ENCODE measurements at regions not wholly inside any gene's neighbourhood (a gene's known extent, or its start where the extent isn't known, plus 50 kb on each side); places are given as distances from the start of the nearest gene placed in this dataset.
"Not testable (repeated sequence)": the region's sequence is repeated elsewhere in the genome, so short reads cannot be mapped to it uniquely, and the experiment has no call there.

DNA sequence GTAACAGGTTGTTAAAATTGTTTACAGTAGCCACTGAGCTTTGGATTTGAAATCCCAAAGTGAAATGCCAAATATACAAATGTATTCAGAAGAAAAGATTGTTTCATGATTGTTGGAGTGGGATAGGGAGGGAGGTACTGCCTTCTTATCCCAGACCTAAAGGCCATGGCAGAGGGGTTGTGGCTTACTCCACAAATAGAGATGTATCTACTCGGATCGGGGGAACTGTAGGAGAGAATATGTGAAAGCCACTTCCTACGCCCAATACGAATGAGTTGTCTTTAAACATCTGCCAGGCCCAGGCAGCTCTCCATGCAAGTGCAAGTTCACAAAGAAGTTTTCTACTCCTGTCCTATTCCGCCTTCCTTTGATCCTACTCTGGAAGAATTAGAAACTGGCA, 150.2 kb upstream of the PRSS12 start:
- H3K36me3 Mint-ChIP-seq (ENCODE audit: low read depth, unreplicated experiment); H3K27ac Mint-ChIP-seq (ENCODE audit: unreplicated experiment); H3K9me3 Mint-ChIP-seq (ENCODE audit: unreplicated experiment); H3K27me3 Mint-ChIP-seq (ENCODE audit: unreplicated experiment); DNase-seq (ENCODE audit: low spot score); H3K4me1 Mint-ChIP-seq (ENCODE audit: unreplicated experiment); H3K4me3 Mint-ChIP-seq (ENCODE audit: unreplicated experiment): not testable (repeated sequence)

DNA sequence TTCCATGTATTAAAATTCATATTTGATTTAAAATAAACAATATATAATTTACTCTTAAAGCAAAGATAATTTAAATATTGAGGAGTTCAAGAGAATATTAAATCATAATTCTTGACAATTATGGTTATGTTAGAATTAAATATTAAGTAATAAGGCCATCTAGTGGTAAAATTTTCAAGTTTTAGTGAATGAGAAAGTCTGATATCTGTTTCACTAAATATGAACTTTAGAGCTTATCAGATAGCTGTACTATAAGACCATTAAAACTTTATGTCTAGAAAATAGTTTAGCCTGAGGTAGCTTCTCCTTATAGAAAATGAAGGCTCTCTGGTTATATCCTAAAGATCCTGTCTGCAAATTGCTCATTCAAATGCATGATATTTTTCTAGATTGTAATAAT, 152.1 kb upstream of the PRSS12 start:
- not testable (repeated sequence) for H3K4me3 Mint-ChIP-seq (ENCODE audit: unreplicated experiment); H3K27ac Mint-ChIP-seq (ENCODE audit: unreplicated experiment); H3K4me1 Mint-ChIP-seq (ENCODE audit: unreplicated experiment); DNase-seq (ENCODE audit: low spot score); H3K9me3 Mint-ChIP-seq (ENCODE audit: unreplicated experiment); H3K27me3 Mint-ChIP-seq (ENCODE audit: unreplicated experiment); H3K36me3 Mint-ChIP-seq (ENCODE audit: low read depth, unreplicated experiment)

DNA sequence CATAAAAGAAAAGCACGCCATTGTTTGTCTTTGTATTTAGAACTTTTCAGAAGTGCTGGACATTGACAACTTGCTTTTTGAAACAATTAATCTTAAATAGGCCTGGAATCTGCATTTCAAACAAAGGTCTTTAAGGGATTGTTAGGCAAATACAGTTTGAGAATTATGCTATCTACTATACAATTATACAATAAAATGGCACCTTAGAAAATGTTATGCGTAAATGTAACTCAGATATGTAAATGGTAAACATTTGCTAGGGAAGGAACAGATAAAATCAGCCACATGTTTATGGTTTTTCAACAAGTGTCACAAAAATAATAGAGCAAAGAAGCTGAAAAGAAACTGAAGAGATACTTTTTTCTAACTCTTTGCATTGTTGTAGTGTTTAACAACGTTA, 152.7 kb upstream of the PRSS12 start:
- H3K9me3 Mint-ChIP-seq (ENCODE audit: unreplicated experiment); H3K4me1 Mint-ChIP-seq (ENCODE audit: unreplicated experiment); H3K4me3 Mint-ChIP-seq (ENCODE audit: unreplicated experiment); H3K36me3 Mint-ChIP-seq (ENCODE audit: low read depth, unreplicated experiment); H3K27me3 Mint-ChIP-seq (ENCODE audit: unreplicated experiment); H3K27ac Mint-ChIP-seq (ENCODE audit: unreplicated experiment); DNase-seq (ENCODE audit: low spot score): not testable (repeated sequence)

DNA sequence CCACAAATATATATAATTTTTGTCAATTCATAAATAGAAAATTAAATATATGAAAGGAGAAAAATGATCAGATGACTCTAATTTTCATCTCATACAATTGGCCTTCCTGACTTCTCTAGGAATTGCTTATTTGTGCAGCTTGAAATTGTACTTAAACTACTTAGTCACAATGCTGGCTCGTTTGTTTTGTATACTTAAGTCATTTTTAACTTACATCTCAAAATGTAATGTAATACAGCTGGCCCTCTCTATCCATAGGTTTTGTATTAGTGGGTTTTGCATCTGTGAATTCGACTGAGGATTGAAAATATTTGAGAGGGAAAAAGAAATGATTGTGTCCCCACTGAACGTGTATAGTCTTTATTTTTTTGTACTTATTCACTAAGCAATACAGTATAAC, 160.1 kb upstream of the PRSS12 start:
- DNase-seq (ENCODE audit: low spot score); H3K4me1 Mint-ChIP-seq (ENCODE audit: unreplicated experiment); H3K27me3 Mint-ChIP-seq (ENCODE audit: unreplicated experiment); H3K27ac Mint-ChIP-seq (ENCODE audit: unreplicated experiment); H3K36me3 Mint-ChIP-seq (ENCODE audit: low read depth, unreplicated experiment); H3K9me3 Mint-ChIP-seq (ENCODE audit: unreplicated experiment); H3K4me3 Mint-ChIP-seq (ENCODE audit: unreplicated experiment): not testable (repeated sequence)

DNA sequence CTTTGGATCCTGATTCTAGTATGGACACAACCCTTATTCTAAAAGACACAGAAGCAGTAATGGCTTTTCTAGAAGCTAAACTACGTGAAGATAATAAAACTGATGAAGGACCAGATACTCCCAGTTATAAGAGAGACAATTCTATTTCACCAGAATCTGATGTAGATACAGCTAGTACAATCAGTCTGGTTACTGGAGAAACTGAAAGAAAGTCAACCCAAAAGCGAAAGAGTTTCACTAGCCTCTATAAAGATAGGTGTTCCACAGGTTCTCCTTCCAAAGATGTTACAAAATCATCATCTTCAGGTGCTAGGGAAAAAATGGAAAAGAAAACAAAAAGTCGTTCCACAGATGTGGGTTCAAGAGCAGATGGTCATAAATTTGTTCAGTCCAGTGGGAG, 161.5 kb upstream of the PRSS12 start:
- H3K4me3 Mint-ChIP-seq (ENCODE audit: unreplicated experiment); H3K27me3 Mint-ChIP-seq (ENCODE audit: unreplicated experiment); H3K36me3 Mint-ChIP-seq (ENCODE audit: low read depth, unreplicated experiment); H3K4me1 Mint-ChIP-seq (ENCODE audit: unreplicated experiment); DNase-seq (ENCODE audit: low spot score); H3K9me3 Mint-ChIP-seq (ENCODE audit: unreplicated experiment); H3K27ac Mint-ChIP-seq (ENCODE audit: unreplicated experiment): not testable (repeated sequence)

DNA sequence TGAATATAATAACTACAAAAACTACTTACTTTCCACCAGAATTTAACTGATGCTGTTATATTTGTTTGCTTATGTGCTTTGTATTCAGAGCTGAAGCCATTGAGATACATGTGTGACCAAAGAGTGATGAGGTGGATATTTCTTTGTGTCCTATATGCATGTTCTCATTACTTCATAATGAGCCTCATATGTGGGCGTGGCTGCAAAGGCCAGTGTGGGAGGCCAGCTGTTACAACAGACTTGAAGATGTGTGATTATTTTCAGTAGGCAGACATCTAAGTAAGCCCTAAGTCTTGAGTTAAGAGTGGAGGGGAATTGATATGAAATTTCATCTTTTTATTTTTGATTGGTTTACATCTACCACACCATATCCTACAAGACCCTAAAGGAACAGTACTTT, 163.3 kb upstream of the PRSS12 start:
- DNase-seq (ENCODE audit: low spot score); H3K4me1 Mint-ChIP-seq (ENCODE audit: unreplicated experiment); H3K4me3 Mint-ChIP-seq (ENCODE audit: unreplicated experiment); H3K36me3 Mint-ChIP-seq (ENCODE audit: low read depth, unreplicated experiment); H3K27ac Mint-ChIP-seq (ENCODE audit: unreplicated experiment); H3K9me3 Mint-ChIP-seq (ENCODE audit: unreplicated experiment); H3K27me3 Mint-ChIP-seq (ENCODE audit: unreplicated experiment): not testable (repeated sequence)

DNA sequence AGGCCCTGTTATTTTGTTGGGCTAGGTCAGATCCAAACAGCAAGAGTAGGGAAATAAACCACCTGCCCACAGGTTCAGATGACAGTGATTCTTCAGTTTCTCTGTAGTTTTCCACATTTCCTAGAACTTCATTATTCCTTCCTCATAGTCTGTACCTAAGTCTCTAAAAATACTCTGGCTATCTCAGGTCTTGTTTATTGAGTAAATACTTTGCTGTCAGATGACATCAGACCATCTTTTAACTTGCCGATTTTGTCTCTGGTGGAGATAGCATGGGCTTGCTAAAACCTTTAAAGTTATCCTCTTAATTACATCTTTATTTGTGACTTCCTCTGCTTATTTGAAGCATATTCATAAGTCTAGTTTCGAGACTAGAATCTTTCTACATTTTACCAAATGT, 155.1 kb upstream of the METTL14 start:
- not testable (repeated sequence) for H3K36me3 Mint-ChIP-seq (ENCODE audit: low read depth, unreplicated experiment); H3K4me1 Mint-ChIP-seq (ENCODE audit: unreplicated experiment); DNase-seq (ENCODE audit: low spot score); H3K9me3 Mint-ChIP-seq (ENCODE audit: unreplicated experiment); H3K4me3 Mint-ChIP-seq (ENCODE audit: unreplicated experiment); H3K27me3 Mint-ChIP-seq (ENCODE audit: unreplicated experiment); H3K27ac Mint-ChIP-seq (ENCODE audit: unreplicated experiment)

DNA sequence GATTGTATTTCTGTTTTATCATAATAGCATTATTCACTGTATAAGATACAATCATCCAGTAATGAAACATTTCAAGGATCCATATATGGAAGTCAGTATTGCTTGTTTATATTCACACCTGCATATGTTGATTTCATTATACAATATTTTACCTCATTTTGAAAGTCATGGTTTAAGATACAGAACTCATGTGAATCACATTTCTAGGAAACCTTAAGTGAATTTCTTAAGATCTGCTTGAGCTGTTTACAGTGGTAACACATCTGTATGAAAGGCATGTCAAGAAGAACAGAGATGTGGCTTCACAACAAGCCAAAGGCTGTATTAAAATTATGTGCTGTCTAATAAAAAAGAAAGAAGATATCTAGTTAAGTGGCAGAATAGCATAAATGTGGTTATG, 153.2 kb upstream of the METTL14 start:
- not testable (repeated sequence) for H3K9me3 Mint-ChIP-seq (ENCODE audit: unreplicated experiment); H3K4me1 Mint-ChIP-seq (ENCODE audit: unreplicated experiment); H3K36me3 Mint-ChIP-seq (ENCODE audit: low read depth, unreplicated experiment); H3K27me3 Mint-ChIP-seq (ENCODE audit: unreplicated experiment); H3K4me3 Mint-ChIP-seq (ENCODE audit: unreplicated experiment); DNase-seq (ENCODE audit: low spot score); H3K27ac Mint-ChIP-seq (ENCODE audit: unreplicated experiment)

DNA sequence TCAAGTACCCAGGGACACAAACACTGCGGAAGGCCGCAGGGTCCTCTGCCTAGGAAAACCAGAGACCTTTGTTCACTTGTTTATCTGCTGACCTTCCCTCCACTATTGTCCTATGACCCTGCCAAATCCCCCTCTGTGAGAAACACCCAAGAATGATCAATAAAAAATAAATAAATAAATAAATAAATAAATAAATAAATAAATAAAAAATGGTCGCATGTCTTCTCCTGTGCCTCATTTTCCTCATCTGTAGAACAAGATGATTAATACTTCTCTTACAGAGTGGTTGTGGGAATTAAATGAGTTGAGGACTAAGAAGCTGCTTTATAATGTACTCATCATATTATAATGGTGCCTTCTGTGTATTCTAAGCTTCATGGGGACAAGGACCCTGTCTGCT, 149.4 kb upstream of the METTL14 start:
- not testable (repeated sequence) for H3K4me1 Mint-ChIP-seq (ENCODE audit: unreplicated experiment); H3K9me3 Mint-ChIP-seq (ENCODE audit: unreplicated experiment); H3K27me3 Mint-ChIP-seq (ENCODE audit: unreplicated experiment); H3K4me3 Mint-ChIP-seq (ENCODE audit: unreplicated experiment); H3K36me3 Mint-ChIP-seq (ENCODE audit: low read depth, unreplicated experiment); DNase-seq (ENCODE audit: low spot score); H3K27ac Mint-ChIP-seq (ENCODE audit: unreplicated experiment)

All from endothelial cell (in vitro differentiated cells).